Activated naive CD4-positive, alpha-beta T cell treated with anti-CD3 and anti-CD28 coated beads, Interleukin-2, amount 50 U/mL, for 72 hours (primary cell): ENCODE measurements at regions not wholly inside any gene's neighbourhood (a gene's known extent, or its start where the extent isn't known, plus 50 kb on each side); places are given as distances from the start of the nearest gene placed in this dataset.
"Not testable (repeated sequence)": the region's sequence is repeated elsewhere in the genome, so short reads cannot be mapped to it uniquely, and the experiment has no call there.

Experiments used
- ATAC-seq, 2 donors: fragments of 150-1000 bp; cut with Tn5 transposase; 2 replicates each; pipeline ENCODE4 v1.10.0; 2021; ENCODE audit warnings: mild to moderate bottlenecking in 2 of 2, moderate library complexity in 2 of 2
- DNase-seq, 2 donors: peaks; one replicate each; pipeline ENCODE4 v3.0.0; 2021 to 2022; ENCODE audit warnings: low spot score in 2 of 2
- H3K27ac Mint-ChIP-seq, 2 donors: one replicate each; pipeline ENCODE4 v1.8.0; 2022; ENCODE audit warnings: mild to moderate bottlenecking in 2 of 2, mixed read lengths in 2 of 2
- H3K36me3 Mint-ChIP-seq, 2 donors: one replicate each; pipeline ENCODE4 v1.8.0; 2022; ENCODE audit warnings: mixed read lengths in 2 of 2
- H3K9me3 Mint-ChIP-seq, 2 donors: one replicate each; pipeline ENCODE4 v1.8.0; 2022; ENCODE audit warnings: mixed read lengths in 2 of 2

DNA sequence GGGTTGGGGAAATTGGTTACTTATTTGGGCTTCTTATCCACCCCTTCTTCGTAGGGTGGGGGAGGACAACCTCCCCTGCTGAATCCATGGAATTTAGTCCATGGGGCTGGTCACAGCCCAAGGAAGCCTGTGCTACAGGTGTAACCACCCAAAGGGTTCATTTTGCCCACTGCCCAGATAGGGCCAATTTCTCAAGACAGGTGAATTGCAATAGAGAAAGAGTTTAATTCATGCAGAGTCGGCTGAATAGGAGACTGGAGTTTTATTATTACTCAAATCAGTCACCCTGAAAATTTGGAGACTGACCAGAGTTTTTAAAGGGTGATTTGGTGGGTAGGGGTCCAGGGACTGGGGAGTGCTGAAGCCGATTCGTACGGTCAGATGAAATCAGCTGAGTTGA is 101.5 kb upstream of the HS3ST2 start:
- DNase-seq: no peak
- no peak overlapping the region for H3K27ac Mint-ChIP-seq
- H3K36me3 Mint-ChIP-seq: peaks cover 9 to 14% of the 10 kb centered on the region in 2 donors
- no peak for ATAC-seq
- H3K9me3 Mint-ChIP-seq: peaks cover 8 to 24% of the 10 kb centered on the region in 2 donors

DNA sequence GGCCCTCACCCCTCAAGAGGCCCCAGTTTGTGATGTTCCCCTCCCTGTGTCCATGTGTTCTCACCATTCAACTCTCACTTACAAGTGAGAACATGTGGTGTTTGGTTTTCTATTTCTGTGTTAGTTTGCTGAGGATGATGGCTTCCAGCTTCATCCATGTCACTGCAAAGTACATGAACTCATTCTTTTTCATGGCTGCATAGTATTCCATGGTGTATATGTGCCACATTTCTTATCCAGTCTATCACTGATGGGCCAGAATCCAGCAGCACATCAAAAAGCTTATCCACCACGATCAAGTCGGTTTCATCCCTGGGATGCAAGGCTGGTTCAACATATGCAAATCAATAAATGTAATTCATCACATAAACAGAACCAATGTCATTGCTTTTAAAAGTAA is 95.4 kb upstream of the HS3ST2 start:
- not testable (repeated sequence) for DNase-seq, ATAC-seq, H3K27ac Mint-ChIP-seq, H3K36me3 Mint-ChIP-seq, H3K9me3 Mint-ChIP-seq

DNA sequence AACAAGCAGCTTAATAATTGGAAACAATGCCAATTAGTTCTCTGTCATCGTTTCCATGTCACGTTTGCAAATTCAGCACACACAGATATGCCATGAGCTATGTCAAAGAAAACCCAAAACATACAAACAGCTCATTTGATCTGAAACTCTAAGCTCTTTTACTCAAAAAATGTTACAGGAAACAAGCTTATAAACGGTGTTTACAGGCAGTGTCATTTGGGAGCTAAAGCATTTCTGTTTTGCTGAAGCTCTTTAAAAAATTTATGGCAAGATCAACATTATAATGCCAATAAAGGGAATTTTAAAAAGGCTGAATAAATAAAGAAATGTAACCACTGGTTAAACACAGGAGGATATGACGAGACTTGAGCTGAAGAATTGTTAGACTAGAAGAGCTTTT is 94.0 kb upstream of the HS3ST2 start:
- H3K36me3 Mint-ChIP-seq: no peaks in the 10 kb centered on the region
- peaks cover 4 to 5% of the 10 kb centered on the region in 2 donors for H3K9me3 Mint-ChIP-seq
- no peak for DNase-seq
- ATAC-seq: no peak
- no peak overlapping the region for H3K27ac Mint-ChIP-seq

DNA sequence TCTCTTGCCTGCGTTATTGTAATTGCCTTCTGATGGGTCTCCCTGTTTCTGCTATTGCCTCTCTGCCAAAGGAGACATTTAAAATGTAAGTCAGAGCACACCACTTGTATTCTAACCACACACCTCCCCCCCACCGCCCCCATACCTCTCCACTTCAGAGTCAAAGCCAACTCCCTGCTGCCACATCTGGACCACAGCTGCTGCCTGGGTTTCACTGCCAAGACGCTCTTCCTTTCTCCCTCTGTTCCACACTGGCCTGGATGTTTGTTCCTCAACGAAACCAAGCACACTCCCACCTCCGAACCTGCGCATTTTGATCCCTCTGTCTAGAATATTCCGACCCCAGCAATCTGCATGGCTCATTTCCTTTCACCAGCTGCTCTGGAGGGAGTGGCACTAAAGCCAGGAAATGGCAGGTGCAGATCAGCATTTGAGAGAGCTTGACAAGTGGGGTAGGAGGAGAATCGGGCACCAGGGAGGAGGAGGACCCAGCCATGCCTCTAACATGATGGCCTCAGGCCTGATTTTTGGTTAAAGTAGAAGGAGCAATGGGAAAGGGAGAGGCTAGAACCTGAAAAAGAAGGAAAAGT is 92.4 kb upstream of the HS3ST2 start:
- H3K9me3 Mint-ChIP-seq: peaks cover 4 to 5% of the 10 kb centered on the region in 2 donors
- no peak for DNase-seq
- H3K36me3 Mint-ChIP-seq: no peaks in the 10 kb centered on the region
- no peak for ATAC-seq
- H3K27ac Mint-ChIP-seq: no peak overlapping the region

DNA sequence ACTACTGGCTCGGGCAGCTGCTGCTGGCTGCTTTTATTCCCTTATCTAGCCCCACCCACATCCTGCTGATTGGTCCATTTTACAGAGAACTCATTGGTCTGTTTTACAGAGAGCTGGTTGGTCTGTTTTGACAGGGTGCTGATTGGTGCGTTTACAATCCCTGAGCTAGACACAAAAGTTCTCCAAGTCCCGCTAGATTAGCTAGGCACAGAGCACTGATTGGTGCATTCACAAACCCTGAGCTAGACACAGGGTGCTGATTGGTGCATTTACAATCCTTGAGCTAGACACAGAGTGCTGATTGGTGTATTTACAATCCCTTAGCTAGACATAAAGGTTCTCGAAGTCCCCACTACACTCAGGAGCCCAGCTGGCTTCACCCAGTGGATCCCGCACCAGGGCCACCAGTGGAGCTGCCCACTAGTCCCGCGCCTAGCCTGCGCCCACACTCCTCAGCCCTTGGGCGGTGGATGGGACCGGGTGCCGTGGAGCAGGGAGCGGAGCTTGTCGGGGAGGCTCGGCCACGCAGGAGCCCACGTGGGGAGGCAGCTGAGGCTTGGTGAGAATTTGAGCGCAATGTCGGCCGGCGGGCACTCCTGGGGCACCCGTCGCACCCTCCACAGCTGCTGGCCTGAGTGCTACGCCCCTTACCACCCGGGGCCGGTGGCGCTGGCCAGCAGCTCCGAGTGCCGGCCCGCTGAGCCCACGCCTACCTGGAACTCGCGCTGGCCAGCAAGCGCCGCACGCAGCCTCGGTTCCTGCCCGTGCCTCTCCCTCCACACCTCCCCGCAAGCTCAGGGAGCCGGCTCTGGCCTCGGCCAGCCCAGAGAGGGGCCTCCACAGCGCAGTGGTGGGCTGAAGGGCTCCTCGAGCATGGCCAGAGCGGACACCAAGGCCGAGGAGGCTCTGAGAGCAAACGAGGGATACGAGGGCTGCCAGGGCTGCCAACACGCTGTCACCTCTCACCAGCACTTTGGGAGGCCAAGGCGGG is 91.1 kb upstream of the HS3ST2 start:
- not testable (repeated sequence) for DNase-seq, H3K9me3 Mint-ChIP-seq, H3K36me3 Mint-ChIP-seq, H3K27ac Mint-ChIP-seq, ATAC-seq

DNA sequence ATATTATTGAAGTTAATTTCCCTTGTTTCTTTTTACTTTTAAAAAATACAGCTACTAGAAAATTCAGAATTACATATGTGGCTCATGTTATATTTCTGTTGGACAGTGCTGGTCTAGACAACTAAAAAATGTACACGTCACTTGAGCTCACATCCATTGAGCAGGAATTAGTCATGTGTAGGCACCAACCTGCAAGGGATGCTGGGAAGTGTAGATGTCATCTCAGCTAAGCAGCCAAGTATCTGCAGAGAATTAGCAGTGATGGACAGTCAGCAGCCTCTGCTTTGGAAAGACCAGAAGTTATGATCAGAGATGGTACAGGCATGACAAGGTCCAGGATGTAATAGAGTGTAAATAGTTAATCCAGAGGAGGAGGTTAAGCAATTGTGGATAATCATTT is 87.1 kb upstream of the HS3ST2 start:
- no peak for ATAC-seq
- no peak for DNase-seq
- Mint-ChIP-seq H3K9me3 (no peaks in the 10 kb centered on the region), H3K27ac (no peak overlapping the region), H3K36me3 (no peaks in the 10 kb centered on the region)

DNA sequence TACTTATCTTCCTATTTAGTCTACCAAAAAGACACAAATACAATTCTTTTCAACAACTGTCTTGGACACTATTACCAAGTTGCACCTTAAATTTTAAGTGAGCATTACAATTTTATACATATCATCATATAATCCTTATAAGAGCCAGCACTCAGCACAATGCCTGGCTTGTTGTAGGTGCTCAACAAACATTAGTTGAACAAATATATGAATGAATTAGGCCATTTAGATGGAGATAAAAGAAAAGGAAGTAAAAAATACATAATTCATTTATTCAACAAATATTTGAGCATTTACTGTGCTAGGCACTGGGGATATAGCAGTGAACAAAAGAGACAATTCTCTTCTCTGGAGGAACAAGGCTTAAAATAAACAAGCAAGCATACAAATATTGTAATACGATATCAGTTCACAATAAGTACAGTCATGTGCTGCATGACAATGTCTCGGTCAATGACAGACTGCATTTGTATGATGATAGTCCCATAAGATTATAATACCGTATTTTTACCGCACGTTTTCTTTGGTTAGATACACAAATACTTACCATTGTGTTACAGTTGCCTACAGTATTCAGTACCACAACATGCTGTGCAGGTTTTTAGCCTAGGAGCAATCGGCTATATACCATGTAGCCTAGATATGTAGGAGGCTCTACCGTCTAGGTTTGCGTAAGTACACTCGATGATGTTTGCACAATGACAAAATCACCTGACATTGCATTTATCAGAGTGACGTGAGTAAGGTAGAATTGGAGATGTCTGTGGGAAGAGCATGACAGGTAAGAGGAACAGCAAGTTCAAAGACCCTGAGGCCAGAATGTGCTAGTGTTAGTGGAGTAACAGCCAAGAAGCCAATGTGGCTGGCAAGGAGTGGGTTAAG is 86.4 kb upstream of the HS3ST2 start:
- Mint-ChIP-seq H3K27ac (no peak overlapping the region), H3K36me3 (no peaks in the 10 kb centered on the region), H3K9me3 (no peaks in the 10 kb centered on the region)
- DNase-seq (no peak), ATAC-seq (no peak)

DNA sequence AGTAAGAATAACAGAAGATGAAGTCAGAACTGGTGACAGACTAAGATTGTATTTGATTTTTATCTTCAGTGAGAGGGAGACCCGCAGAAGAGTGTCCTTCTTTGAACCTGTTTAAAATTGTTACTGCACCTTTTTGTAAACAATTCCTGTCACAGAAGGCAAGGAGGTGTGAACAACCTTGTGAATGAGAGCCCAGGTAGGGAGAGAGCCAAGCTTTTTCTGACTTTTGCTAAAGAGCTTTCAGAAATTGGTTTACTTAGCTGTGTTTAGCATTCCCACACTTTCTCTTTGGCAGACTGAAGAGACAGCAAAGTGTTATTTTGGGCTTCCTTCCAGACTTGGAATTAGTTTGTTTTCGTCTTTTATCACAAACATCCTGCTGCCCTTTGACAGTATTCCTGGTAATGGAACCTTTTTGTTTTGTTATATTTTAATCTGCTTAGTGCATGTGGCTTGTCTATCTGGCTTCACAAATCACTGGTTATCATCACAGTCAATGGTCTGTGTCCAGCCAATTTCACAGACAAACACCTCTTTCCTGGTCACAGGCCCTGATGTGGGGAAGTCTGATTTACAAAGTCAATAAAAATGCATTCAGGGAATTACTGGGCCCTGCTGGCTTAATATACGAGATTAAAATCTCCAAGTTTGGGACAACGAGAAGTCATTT is 85.7 kb upstream of the HS3ST2 start:
- Mint-ChIP-seq H3K27ac (no peak overlapping the region), H3K36me3 (no peaks in the 10 kb centered on the region), H3K9me3 (no peaks in the 10 kb centered on the region)
- DNase-seq (no peak), ATAC-seq (no peak)

DNA sequence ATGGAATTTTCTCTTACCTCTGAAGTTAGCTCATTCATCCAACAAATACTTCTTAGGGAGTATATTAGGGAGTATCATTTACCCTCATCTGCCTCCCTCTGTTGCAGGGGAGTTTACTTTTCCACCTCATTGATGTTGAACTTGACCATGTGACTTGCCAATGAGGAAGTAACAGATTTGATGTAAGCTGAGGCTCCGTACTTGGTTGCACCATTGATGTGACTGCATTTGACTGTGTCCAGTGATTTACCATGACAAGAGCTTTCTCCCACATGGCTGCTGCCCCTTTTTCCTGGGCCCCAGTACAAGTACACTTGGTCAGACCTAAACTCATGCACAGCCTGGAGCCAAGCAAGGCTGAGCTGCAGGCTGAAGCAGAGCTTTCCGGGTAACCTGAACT is 81.6 kb upstream of the HS3ST2 start:
- Mint-ChIP-seq H3K36me3 (no peaks in the 10 kb centered on the region), H3K9me3 (no peaks in the 10 kb centered on the region), H3K27ac (no peak overlapping the region)
- no peak for DNase-seq
- no peak for ATAC-seq

DNA sequence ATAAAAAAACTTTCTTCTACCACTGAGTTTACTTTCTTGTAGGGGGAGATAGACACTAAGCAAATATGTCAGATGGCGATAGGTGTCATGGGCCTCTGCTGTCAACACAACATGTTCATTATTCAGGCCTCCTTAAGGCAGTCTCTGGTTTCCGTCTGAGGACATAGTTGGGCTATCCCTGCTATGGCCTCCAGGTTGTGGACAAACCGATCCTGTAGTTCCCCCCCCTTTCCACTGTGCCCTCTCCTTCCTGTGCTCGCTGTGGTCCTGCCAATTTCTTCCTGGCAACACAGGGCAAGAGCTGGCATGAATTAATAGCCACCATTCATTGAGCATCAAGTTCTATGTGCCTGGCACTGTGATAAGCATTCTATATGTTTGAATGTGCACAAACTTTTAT is 81.0 kb upstream of the HS3ST2 start:
- Mint-ChIP-seq H3K27ac (no peak overlapping the region), H3K36me3 (no peaks in the 10 kb centered on the region), H3K9me3 (no peaks in the 10 kb centered on the region)
- DNase-seq (no peak), ATAC-seq (no peak)

DNA sequence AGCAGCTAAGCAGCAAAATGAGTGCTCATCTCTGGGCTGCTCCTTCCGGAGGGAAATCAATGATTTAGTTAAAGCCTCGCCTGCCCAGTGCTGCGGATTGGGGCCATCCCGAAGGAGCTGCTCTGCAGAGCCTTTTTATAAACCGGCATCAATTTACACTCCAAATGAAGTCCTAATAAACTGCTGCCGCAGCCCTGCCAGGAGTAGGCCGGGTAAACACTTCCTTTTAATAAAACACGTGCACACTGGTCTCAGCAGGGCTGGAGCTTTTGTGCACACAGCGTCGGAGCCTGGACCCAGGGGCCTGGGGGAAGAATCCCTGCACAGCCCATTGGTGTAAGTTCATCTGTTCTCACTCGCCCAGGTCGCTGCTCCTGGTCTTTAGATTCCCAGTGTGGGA is 79.6 kb upstream of the HS3ST2 start:
- DNase-seq (no peak), ATAC-seq (no peak)
- H3K9me3 Mint-ChIP-seq: no peaks in the 10 kb centered on the region
- no peak overlapping the region for H3K27ac Mint-ChIP-seq
- no peaks in the 10 kb centered on the region for H3K36me3 Mint-ChIP-seq

DNA sequence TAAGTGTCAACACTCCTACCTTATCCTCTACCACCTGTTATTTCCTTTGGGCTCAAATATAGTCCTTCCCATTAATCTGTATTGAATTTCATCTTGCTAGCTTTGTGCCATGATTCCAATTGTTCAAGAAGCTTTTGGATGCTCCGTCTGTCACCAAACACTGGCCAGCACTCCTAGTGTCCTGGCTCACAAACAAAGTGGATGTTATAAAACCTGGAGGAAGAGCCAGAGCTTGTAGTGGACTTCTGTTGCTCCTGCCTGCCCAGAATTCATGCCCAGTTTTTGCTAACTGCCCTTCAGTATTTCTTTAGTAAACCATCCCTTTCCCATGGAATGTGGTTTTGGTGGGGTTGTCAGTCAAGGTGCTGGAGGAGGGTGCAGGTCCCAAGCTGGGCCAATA is 77.2 kb upstream of the HS3ST2 start:
- no peaks in the 10 kb centered on the region for H3K36me3 Mint-ChIP-seq
- no peaks in the 10 kb centered on the region for H3K9me3 Mint-ChIP-seq
- no peak for DNase-seq
- ATAC-seq: no peak
- H3K27ac Mint-ChIP-seq: no peak overlapping the region

DNA sequence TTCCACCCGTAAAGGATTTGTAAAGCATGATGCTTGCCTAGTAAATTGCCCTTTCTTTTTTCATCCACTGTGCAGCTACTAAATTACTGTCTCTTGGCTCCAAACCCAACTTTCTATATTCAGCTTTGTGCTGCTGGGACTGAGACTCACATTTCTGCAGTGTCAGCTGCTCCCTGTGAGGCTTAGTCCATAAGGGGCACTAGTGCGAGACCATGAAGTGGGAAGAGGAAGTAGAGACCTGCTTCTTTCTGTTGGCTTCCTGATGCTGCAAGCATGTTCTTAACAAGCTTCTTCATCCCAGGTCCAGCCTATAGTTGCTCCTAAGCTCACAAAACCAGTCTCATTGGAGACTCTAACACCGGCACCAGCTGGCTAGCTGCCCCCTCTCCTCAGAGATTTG is 74.9 kb upstream of the HS3ST2 start:
- DNase-seq (no peak), ATAC-seq (no peak)
- H3K36me3 Mint-ChIP-seq: peaks cover 0 to 10% of the 10 kb centered on the region in 2 donors
- H3K27ac Mint-ChIP-seq: no peak overlapping the region
- H3K9me3 Mint-ChIP-seq: peaks cover 8 to 9% of the 10 kb centered on the region in 2 donors

DNA sequence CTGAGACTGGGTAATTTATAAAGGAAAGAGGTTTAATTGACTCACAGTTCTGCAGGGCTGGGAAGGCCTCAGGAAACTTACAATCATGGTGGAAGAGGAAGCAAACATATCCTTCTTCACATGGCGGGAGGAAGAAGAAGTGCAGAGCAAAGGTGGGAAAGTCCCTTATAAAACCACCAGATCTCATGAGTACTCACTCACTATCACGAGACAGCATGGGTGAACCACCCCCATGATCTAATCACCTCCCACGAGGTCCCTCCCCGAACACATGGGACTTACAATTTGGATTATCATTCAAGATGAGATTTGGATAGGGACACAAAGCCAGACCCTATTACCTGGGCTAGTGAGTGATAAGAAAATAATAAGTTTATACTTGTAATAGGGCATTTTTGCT is 70.6 kb upstream of the HS3ST2 start:
- Mint-ChIP-seq H3K9me3 (peaks cover 15 to 18% of the 10 kb centered on the region in 2 donors), H3K27ac (no peak overlapping the region), H3K36me3 (peaks cover 6 to 12% of the 10 kb centered on the region in 2 donors)
- no peak for ATAC-seq
- DNase-seq: no peak

DNA sequence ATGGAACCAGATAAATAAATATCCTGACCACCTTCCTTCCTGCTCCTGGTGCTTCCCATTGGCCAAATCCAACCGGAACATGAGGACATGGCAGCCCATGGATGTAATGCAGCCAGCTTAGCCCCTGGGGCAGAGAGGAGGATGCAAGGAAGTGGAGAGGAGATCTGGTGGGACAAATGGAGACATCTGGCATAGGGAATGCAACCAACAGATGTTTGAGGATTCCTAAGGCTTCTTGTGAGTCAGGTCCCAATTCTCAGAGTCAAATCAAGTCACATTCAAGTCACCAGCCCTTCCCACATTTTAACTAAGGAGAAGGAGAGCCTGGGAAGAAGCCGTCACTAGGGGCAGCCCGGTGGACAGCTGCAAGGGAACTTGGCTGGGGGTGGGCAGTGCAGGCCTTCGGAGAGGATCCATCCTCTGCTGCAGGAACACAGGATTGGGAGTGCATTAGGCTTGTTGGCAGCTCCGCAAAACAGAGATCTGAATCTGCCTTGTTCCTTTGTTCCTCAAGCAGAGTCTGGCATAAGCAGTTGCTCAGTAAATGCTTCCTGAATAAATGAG is 62.8 kb upstream of the HS3ST2 start:
- Mint-ChIP-seq H3K9me3 (peaks cover 3 to 6% of the 10 kb centered on the region in 2 donors), H3K27ac (no peak overlapping the region), H3K36me3 (no peaks in the 10 kb centered on the region)
- no peak for DNase-seq
- ATAC-seq: no peak

DNA sequence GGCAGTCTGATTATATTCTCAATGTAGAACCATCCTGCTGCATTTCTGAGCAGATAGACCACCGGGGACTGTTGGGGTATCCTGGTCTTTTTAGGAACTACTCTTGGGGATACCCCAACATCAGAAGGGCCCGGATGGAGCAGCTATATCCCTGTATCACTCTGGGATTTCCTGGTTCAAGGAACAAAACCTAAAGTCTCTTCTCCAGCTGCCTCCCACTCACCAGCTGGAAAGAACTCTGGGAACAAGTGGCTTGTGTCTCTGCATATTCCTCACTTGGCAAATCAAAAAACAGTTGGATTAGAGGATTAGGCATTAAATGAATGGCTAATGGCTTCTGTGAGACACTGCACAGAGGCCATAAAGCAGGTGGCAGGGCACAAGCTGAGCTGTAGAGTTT is 62.3 kb upstream of the HS3ST2 start:
- peaks cover 3 to 6% of the 10 kb centered on the region in 2 donors for H3K9me3 Mint-ChIP-seq
- no peak overlapping the region for H3K27ac Mint-ChIP-seq
- no peak for DNase-seq
- ATAC-seq: no peak
- no peaks in the 10 kb centered on the region for H3K36me3 Mint-ChIP-seq
